GM19351 (cell line): ENCODE measurements at regions not wholly inside any gene's neighbourhood (a gene's known extent, or its start where the extent isn't known, plus 50 kb on each side); places are given as distances from the start of the nearest gene placed in this dataset.
"Not testable (repeated sequence)": the region's sequence is repeated elsewhere in the genome, so short reads cannot be mapped to it uniquely, and the experiment has no call there.

Experiments used
- ATAC-seq: cut with Tn5 transposase; IDR thresholded peaks from one replicate; pipeline ENCODE4 v1.9.1; 2021; ENCODE audit warnings: mild to moderate bottlenecking, moderate library complexity; ENCODE audit not compliant: unreplicated experiment

GRCh38 chr5:63128018-63128417 lies 549.4 kb downstream of the LRRC70 start:
- ATAC-seq, result no peak

- ATAC-seq, result no peak
These were observed 548.4 kb downstream of the LRRC70 start for GRCh38 chr5:63127054-63127453.

- peak; percentile 85 for ATAC-seq
These were observed 547.2 kb downstream of the LRRC70 start for GRCh38 chr5:63125862-63126261.

GRCh38 chr5:63125392-63125791 lies 546.8 kb downstream of the LRRC70 start:
- peak; percentile 8 for ATAC-seq

- ATAC-seq, result no peak
These were observed 545.6 kb downstream of the LRRC70 start for GRCh38 chr5:63124266-63124665.

- no peak for ATAC-seq
These were observed 542.9 kb downstream of the LRRC70 start for GRCh38 chr5:63121471-63121870.

- ATAC-seq, result no peak
These were observed 539.6 kb downstream of the LRRC70 start for GRCh38 chr5:63118221-63118620.

- ATAC-seq, result no peak
These were observed 533.3 kb downstream of the LRRC70 start for GRCh38 chr5:63111891-63112290.

GRCh38 chr5:63101870-63102269 lies 523.3 kb downstream of the LRRC70 start:
- ATAC-seq, result no peak

GRCh38 chr5:63097286-63097685 lies 518.7 kb downstream of the LRRC70 start:
- ATAC-seq, result no peak

GRCh38 chr5:63094730-63095129 lies 516.1 kb downstream of the LRRC70 start:
- ATAC-seq, result no peak

- ATAC-seq, result no peak
These were observed 510.5 kb downstream of the LRRC70 start for GRCh38 chr5:63089147-63089546.

GRCh38 chr5:63085561-63085960 lies 506.9 kb downstream of the LRRC70 start:
- no peak for ATAC-seq

GRCh38 chr5:63083689-63084088 lies 505.1 kb downstream of the LRRC70 start:
- ATAC-seq, result not testable (repeated sequence)

- no peak for ATAC-seq
These were observed 502.8 kb downstream of the LRRC70 start for GRCh38 chr5:63081402-63081801.

GRCh38 chr5:63070001-63070400 lies 491.4 kb downstream of the LRRC70 start:
- ATAC-seq, result no peak

- ATAC-seq, result no peak
These were observed 476.8 kb downstream of the LRRC70 start for GRCh38 chr5:63055421-63055820.

GRCh38 chr5:63053019-63053638 lies 474.5 kb downstream of the LRRC70 start:
- ATAC-seq, result no peak

GRCh38 chr5:63050916-63051315 lies 472.3 kb downstream of the LRRC70 start:
- no peak for ATAC-seq

- ATAC-seq, result no peak
These were observed 471.3 kb downstream of the LRRC70 start for GRCh38 chr5:63049935-63050334.

- no peak for ATAC-seq
These were observed 465.2 kb downstream of the LRRC70 start for GRCh38 chr5:63043792-63044191.

- no peak for ATAC-seq
These were observed 453.7 kb downstream of the LRRC70 start for GRCh38 chr5:63032343-63032742.

- no peak for ATAC-seq
These were observed 451.3 kb downstream of the LRRC70 start for GRCh38 chr5:63029891-63030290.
